ENCODE measurements at regions not wholly inside any gene's neighbourhood (a gene's known extent, or its start where the extent isn't known, plus 50 kb on each side); places are given as distances from the start of the nearest gene placed in this dataset.

DNA sequence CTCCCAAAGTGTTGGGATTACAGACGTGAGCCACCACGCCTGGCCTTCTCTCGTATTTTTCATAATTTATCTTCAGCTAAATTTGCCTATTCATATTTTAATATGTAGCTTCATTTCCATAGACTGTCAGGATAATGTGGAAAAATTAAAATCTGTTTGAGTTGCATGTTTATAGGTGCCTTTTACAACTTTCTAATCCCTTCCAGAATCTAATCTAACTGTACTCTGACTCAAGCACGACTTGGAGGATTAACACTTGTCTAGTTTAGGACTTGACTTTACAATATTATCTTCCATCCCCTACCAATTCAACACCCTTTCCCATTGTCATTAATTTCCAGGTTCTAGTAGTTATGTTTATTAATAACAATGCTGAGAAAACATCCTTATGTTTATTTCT lies 1761.5 kb downstream of the MAT2B start:
- Histone ChIP-seq H3K4me2 (ENCODE audit: low read length) (no peak overlapping the region), H3K79me2 (ENCODE audit: insufficient read depth, low read depth, low read length) (no peaks in the 10 kb centered on the region), H3K36me3 (ENCODE audit: insufficient read depth, low read length) (no peaks in the 10 kb centered on the region), H3K9me2 (ENCODE audit: insufficient read depth, low read length) (no peaks in the 10 kb centered on the region), H2AFZ (ENCODE audit: low read length) (no peak overlapping the region), H3K4me3 (ENCODE audit: low read depth, low read length, poor library complexity, severe bottlenecking) (no peak overlapping the region), H3K4me1 (ENCODE audit: insufficient read depth, low read length, poor library complexity, severe bottlenecking) (no peaks in the 10 kb centered on the region), H3K27ac (ENCODE audit: low read depth, low read length, poor library complexity, severe bottlenecking) (no peak overlapping the region), H3K9me3 (ENCODE audit: low read length) (no peaks in the 10 kb centered on the region), H4K20me1 (ENCODE audit: insufficient read depth, low read length) (no peaks in the 10 kb centered on the region)
- BruUV-seq (replicated peaks), result no TSS peak
- intact Hi-C loops (cut with micrococcal nuclease; ENCODE audit: unreplicated experiment), result no loop called here
- POLR2A ChIA-PET, result interaction anchor here (1.0 kb wide), 1 partner anchor 11 kb away, joined by 3 read pairs; no protein-coding TSS in a partner anchor
- CTCF ChIA-PET (ENCODE audit: unreplicated experiment), result no interaction called here
- TF ChIP-seq EZH2phosphoT487 (IDR thresholded peaks at IDR 0.05; ENCODE audit: borderline replicate concordance, low read depth, low read length), result no peak
- TF ChIP-seq, protein P1, sequence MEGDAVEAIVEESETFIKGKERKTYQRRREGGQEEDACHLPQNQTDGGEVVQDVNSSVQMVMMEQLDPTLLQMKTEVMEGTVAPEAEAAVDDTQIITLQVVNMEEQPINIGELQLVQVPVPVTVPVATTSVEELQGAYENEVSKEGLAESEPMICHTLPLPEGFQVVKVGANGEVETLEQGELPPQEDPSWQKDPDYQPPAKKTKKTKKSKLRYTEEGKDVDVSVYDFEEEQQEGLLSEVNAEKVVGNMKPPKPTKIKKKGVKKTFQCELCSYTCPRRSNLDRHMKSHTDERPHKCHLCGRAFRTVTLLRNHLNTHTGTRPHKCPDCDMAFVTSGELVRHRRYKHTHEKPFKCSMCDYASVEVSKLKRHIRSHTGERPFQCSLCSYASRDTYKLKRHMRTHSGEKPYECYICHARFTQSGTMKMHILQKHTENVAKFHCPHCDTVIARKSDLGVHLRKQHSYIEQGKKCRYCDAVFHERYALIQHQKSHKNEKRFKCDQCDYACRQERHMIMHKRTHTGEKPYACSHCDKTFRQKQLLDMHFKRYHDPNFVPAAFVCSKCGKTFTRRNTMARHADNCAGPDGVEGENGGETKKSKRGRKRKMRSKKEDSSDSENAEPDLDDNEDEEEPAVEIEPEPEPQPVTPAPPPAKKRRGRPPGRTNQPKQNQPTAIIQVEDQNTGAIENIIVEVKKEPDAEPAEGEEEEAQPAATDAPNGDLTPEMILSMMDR (conservative IDR thresholded peaks at IDR 0.05; ENCODE audit: low read length), result no peak
- no peak for DNase-seq (ENCODE audit: low spot score)

DNA sequence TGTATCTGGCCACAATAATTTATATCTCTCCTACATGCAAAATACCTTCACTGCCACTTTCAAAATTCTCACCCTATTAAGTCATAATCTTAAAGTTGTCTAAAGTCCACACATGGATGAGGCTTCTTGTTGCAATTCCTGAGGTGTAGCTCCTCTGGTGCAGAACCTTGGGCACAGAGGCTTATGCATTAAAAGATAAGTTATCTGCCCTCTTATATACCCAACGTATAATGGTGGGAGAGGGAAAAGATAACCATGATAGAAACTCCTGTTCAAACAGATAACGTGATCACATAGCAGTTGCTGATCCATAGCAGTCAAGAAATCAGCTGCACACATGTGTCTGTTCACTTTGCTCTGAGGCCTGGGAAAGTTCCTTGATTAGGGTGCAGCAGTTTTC lies 1767.0 kb downstream of the MAT2B start:
- no peak overlapping the region for H3K4me3 ChIP-seq (ENCODE audit: low read depth, low read length, poor library complexity, severe bottlenecking)
- intact Hi-C loops (cut with micrococcal nuclease; ENCODE audit: unreplicated experiment), result no loop called here
- no TSS peak for BruUV-seq (replicated peaks)
- H3K9me2 ChIP-seq (ENCODE audit: insufficient read depth, low read length), result no peaks in the 10 kb centered on the region
- no peak overlapping the region for H3K27ac ChIP-seq (ENCODE audit: low read depth, low read length, poor library complexity, severe bottlenecking)
- ChIA-PET CTCF (ENCODE audit: unreplicated experiment) (no interaction called here), POLR2A (no interaction called here)
- H3K4me2 ChIP-seq (ENCODE audit: low read length), result no peak overlapping the region
- no peaks in the 10 kb centered on the region for H4K20me1 ChIP-seq (ENCODE audit: insufficient read depth, low read length)
- H3K79me2 ChIP-seq (ENCODE audit: insufficient read depth, low read depth, low read length), result no peaks in the 10 kb centered on the region
- DNase-seq (ENCODE audit: low spot score), result no peak
- H3K36me3 ChIP-seq (ENCODE audit: insufficient read depth, low read length), result no peaks in the 10 kb centered on the region
- H3K9me3 ChIP-seq (ENCODE audit: low read length), result no peaks in the 10 kb centered on the region
- no peak for TF ChIP-seq EZH2phosphoT487 (IDR thresholded peaks at IDR 0.05; ENCODE audit: borderline replicate concordance, low read depth, low read length)
- TF ChIP-seq, protein P1 (conservative IDR thresholded peaks at IDR 0.05; ENCODE audit: low read length), result no peak
- no peaks in the 10 kb centered on the region for H3K4me1 ChIP-seq (ENCODE audit: insufficient read depth, low read length, poor library complexity, severe bottlenecking)
- H2AFZ ChIP-seq (ENCODE audit: low read length), result no peak overlapping the region

DNA sequence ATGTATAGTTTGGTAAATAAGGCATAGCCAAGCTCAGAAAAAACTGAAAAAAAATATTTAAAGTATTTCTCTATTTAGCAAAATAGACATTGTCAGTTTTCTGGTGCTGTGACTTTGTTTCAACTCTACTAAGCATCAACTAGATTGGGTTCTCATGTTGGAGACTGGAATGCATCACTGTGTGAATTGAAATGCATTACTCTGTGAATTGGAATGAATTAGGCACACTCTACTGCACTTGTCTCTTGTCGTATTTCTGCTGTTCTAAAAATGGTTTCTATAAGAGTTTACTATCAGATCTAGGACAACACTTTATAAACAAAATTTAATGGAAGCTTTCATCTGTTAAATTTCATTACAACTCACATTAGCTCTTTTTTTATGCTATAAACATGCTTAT lies 1772.2 kb downstream of the MAT2B start:
- no peak overlapping the region for H3K27ac ChIP-seq (ENCODE audit: low read depth, low read length, poor library complexity, severe bottlenecking)
- H3K9me3 ChIP-seq (ENCODE audit: low read length), result no peaks in the 10 kb centered on the region
- H4K20me1 ChIP-seq (ENCODE audit: insufficient read depth, low read length), result no peaks in the 10 kb centered on the region
- no peak for TF ChIP-seq EZH2phosphoT487 (IDR thresholded peaks at IDR 0.05; ENCODE audit: borderline replicate concordance, low read depth, low read length)
- TF ChIP-seq, protein P1 (conservative IDR thresholded peaks at IDR 0.05; ENCODE audit: low read length), result no peak
- no peak overlapping the region for H2AFZ ChIP-seq (ENCODE audit: low read length)
- no peak for DNase-seq (ENCODE audit: low spot score)
- no peaks in the 10 kb centered on the region for H3K9me2 ChIP-seq (ENCODE audit: insufficient read depth, low read length)
- CTCF ChIA-PET (ENCODE audit: unreplicated experiment), result no interaction called here
- no TSS peak for BruUV-seq (replicated peaks)
- no peaks in the 10 kb centered on the region for H3K79me2 ChIP-seq (ENCODE audit: insufficient read depth, low read depth, low read length)
- H3K4me3 ChIP-seq (ENCODE audit: low read depth, low read length, poor library complexity, severe bottlenecking), result no peak overlapping the region
- H3K4me2 ChIP-seq (ENCODE audit: low read length), result no peak overlapping the region
- no peaks in the 10 kb centered on the region for H3K4me1 ChIP-seq (ENCODE audit: insufficient read depth, low read length, poor library complexity, severe bottlenecking)
- no peaks in the 10 kb centered on the region for H3K36me3 ChIP-seq (ENCODE audit: insufficient read depth, low read length)
- POLR2A ChIA-PET, result interaction anchor here (0.5 to 1.1 kb wide), 4 partner anchors 10 to 1671 kb away, joined by 3 read pairs; no protein-coding TSS in a partner anchor
- intact Hi-C loops (cut with micrococcal nuclease; ENCODE audit: unreplicated experiment), result no loop called here
